Activated CD4-positive, CD25-positive, alpha-beta regulatory T cell treated with anti-CD3 and anti-CD28 coated beads, Interleukin-2, amount 50 U/mL, for 24 hours (primary cell): ENCODE measurements at regions not wholly inside any gene's neighbourhood (a gene's known extent, or its start where the extent isn't known, plus 50 kb on each side); places are given as distances from the start of the nearest gene placed in this dataset.

Source experiments
- ATAC-seq, 2 donors: fragments of 150-1000 bp; cut with Tn5 transposase; one replicate each; pipeline ENCODE4 v1.10.0; 2021; ENCODE audit warnings: mild to moderate bottlenecking in 1 of 2, moderate library complexity in 1 of 2

DNA sequence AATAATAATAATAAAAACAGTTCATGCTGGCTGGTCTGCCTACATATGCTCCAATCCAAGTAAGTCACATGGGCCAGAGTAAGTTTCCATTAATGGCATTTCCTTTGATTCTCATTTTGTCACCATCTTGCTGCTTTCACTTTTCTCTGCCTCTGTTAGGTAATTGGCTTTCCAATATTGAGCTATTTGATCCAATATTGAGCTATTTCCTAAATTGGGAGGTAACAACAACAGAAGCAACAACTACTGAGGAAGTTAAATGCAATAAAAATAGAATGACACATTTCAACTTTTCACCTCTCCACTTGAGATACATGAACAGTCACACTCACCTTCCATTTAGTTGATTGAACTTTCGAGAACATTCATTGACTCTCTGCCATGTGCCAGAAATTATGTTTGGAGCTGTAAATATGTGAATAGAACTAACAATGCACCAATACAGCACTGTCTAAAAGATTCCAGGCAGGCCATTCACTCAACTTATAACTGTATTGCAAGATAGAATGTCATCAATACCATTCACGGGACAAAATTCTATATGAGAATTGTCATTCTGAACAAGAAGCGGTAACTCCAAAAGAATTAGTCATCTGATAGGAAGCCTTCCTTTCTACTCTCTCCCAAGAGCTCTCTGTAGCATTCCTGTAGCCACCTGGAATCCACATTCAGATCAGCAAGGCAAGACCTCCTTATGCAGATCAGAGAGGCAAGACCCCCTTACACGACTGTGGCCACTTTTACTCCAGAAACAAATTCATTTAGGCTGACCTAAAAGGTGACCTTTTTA lies 136.4 kb downstream of the PHLDA1 start:
- ATAC-seq, result no peak

DNA sequence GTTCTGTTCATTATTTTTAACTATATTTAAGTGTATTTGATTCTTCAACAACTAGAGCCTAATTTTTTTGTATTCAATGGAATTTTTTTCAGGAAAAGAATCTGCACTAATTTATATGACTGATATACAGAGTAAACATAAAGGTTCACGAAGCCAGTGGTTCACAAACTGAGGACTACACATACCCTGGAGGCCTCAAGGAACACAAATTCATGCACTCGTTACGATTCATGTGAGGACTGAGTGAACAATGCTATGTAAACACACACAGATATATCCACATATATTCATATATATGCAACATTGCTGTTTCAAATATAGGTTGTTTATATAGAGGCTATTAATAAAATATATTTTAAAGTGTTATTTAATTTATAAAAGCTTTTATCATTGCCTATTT lies 137.8 kb downstream of the PHLDA1 start:
- ATAC-seq, result no peak

DNA sequence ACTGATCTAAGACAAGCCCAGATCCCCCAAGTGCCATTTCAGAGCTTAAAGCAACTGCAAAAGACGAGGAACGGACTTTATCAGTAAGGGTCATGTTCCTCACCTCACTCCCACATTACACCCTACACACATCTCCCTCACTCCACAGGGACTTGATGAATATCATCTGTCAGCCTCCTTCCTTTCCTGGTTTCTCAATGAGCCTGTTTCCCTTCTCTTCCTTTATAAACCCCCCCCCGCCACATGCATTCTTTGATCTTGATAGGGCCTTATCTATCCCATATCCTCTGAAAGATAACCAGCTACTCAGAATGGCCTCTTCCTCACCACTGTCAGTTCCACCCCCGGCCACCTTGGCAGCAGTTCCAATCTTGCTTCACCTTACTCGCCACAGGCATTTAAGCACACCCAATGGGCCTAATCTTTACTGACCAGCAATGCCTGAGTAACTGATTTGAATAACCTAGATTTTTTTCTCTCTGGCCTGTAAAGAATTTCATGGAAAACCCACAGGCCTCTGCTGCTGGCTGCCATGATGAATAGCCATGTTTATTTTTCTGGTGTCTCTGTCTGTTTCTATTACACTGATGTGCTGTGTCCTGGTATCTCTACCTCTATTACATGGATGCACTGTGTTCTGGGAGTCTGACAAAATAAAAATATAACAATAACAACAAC lies 138.7 kb downstream of the PHLDA1 start:
- no peak for ATAC-seq

DNA sequence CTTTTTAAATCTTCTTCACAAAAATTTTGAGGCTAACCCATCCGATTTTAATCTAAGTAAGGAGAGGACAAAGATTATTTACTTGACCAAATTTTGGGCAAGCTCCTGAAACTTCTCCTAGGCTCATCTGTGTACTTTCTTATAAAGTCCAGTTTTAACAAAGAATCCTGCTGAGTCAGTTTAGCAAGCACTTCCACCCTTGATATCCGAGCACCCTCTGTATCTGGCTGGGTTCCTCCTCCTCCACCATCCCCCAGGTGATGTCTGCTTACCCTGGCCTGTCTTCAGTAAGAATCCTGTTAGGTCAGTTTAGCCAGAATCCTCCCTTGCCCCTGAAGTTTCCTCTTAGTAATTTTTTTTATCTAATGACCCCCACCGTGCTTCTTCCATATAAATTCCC lies 140.5 kb downstream of the PHLDA1 start:
- ATAC-seq, result no peak

DNA sequence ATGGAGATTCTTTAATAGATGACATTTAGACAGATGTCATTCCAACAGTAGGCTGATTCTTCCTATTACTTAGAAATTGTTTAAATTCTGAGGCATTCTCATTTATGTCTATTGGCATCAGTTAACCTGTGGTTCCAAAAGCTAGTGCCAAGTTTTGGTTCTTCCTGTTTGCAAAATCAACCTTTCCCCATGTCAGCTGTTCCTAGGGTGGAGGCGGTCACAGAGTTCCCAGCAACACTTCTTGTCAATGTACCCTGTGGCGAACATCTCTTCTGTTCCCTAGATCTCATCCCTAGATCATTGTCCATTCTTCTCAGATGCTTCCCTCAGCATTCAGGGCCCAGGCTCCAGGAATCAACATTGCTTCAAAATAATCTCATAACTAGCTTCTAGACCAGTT lies 140.9 kb downstream of the PHLDA1 start:
- ATAC-seq, result no peak

DNA sequence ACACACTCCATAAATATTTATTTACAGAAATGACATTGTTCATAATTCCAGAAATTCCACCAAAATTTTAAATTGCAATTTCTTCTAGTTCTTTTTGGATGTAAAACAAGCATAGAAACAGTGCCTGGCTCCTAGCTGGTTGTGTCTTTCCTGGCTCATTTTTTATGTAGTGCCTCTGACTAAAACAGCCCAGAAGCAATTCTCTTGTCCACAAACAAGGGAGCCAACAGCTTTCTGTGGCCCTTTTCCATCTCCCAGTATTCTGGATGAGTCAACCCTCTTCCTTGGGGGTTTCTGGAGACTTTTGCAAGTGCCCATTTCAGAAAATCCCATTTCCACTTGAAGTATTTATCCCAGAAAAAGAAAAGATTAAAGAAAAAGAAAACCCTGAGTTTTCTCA lies 141.4 kb downstream of the PHLDA1 start:
- no peak for ATAC-seq

DNA sequence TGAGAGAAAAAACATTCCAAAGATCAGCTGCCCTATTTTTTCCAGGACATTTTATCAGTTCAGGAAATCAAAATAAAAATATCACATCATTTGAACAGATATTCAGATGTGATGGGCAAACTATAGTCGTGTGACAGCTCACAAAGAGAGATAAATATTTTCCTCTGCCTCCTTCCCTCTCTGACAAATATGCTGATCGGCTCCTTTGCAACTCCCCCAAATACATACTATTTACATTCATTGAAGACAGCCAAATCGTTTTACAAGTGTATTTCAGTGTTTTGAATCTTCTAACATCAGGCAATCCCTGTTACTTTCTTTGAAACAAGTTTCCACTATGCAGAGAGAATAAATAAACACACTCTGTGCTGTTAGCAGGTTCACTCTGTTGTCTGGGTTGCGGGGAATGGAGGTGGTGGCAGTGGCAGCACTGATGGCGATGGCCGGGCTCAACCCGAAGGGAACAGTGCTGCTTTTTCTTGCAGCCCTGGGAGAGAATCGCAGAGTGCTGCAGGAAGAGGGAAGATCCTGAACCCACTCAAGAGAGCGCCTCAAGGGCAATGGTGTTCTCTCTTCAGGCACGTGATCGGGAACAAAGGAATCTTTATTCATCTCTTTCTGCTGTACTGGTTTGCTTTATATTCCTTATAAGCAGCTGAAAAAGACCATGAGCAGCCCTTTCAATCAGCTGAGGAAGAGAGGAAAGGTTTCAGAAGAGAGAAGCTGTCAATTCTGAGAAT lies 142.5 kb downstream of the PHLDA1 start:
- no peak for ATAC-seq

DNA sequence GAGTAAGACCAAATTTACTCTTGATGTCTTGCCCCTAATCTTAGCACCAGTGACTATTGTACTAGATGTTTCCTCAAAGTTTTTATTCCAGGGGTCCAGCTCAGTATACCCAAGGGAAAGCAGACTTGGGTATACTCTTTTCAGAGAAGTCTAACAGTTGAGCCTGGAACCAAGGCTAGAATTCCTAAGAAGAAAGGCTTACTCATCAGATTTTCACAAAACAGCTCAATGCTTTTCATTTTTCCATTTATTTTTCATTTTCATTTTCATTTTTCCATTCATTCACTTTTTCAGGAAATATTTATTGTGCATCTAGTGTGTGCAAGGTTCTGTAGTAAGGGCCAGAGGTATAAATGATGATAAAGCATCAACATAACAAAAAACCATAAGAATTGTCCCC lies 143.2 kb downstream of the PHLDA1 start:
- no peak for ATAC-seq

DNA sequence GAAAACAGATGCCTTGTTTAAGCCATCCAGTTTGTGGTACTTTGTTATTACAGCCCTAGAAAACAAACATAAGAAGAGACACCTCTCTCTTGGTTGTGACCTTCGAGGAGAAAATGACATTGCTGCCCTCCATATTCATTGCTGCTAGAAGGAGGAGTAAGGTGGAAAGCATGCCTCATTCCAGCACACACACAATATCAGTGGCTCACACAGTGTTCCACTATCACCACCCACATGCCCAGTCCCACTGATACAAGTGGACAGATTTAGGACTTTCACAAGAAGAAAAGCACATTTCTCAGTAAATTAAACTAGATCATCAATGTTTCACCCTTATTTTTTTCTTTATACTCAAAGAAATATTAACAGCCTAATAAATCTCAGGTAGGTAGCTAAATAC lies 143.6 kb downstream of the PHLDA1 start:
- ATAC-seq, result no peak

DNA sequence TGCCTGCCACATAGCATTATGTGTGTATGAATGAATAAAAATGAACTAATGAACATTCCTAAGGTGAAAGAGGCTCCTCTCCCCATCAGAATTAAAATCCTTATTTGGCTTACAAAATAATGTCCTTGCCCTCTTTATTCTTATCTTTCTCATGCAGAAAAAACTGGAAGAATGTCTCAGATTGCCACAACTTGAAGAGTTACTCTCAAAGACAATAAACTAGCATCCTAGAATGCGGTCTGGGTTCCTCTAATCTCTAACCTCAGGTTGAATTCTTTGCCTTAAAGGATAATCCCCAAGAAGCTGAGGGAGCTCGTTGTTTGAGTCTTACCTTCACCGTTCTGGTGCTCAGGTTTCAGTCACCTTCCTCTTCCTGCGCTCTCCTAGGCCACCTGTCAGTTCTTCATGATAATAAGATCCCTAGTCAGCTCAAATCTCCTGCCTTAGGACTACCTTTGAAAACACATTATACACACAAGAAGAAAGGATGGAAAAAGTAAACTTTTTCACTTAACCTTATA lies 147.1 kb downstream of the PHLDA1 start:
- no peak for ATAC-seq

DNA sequence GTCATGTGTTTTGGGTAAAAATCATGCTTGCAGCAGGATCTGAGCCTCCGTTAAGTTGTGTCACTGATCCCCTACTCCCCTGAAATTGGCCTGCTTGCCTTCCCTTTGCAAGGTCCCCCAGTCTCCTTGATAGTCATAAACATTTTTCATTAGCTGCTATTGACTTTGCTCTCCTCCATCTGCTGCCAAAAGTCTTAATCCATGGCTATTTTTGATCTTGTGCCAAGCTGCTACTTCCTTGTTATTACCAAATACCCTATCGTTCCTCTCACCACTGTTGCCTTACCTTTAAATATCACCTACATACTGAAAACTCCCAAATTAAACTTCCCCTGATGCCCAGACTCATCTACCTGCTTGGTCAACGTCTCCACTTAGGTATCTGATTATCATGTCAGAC lies 148.3 kb downstream of the PHLDA1 start:
- no peak for ATAC-seq

DNA sequence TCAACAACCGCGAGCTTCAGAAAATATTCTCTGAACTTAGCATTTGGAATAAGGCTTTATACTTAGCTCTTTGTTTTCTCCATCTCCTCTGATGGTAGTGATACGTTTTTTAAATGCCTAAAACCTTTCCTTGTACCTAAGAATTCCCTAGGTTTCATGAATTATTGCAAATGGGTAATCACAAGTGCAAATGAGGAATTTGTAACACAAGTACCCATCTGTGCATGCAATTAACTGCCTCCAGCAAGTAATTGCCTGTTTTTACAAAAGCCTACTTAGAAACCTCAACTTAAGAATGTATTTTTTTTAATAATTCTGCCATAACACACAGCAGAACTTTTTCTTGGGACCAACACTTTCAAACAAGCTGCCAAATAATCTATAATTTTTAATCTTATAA lies 149.2 kb downstream of the PHLDA1 start:
- no peak for ATAC-seq

DNA sequence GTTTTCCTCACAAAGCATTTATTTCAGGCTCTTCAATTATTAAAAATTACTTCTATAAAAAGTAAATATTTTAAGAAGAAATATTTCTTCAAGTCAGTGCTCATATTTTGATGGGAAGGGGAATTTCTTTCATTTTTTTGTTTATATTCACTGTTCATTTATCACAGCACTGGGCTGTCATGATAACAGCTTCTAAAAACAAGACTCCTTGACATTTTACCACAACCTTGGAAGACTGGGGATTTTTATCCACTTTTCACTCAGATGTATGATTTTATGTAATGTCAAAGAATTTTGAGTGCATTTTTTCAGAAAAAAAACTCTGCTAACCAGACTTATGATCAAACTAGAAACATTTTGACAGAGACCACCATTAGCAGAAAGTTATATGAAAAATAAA lies 149.7 kb downstream of the PHLDA1 start:
- ATAC-seq, result no peak

DNA sequence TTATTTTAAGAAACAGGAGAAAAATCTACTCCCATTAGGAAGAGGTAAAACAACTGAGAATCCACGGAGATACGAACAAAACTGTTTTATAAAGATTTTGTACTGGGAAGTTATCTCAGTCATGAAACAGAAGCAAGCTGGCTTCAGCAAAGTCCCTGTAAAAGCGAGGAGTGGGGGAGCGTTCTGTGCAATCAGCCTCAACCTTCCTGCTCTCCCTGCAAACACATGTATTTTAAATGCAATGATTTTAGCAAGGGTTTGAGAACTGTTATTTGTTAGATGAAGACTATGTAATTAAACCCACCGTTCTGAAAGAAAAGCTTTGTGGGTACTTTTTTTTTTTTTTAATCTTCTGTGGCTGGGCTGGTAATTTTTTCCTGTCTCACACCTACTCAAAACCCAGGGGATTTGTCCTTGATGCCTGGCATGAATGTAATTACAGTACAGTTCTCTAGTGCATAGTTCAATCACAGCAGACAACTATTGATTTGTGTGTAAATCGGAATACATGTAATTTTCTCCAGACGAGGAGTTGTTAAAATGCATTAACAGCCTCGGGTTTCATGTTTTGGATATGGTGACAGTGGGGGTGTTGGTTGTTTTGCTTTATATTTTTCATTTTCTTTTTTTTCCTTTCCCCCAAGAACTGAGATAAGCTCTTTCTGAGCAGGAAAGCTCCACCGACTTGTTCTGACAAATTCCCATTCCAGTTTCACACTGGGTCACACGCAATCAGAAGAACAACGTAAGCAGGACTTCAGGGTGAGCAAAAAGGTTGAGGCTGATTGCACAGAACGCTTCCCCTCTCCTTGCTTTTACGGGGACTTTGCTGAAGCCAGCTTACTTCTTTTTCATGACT lies 153.6 kb downstream of the PHLDA1 start:
- ATAC-seq, result peak in 1 of 2 donors; percentile 27

DNA sequence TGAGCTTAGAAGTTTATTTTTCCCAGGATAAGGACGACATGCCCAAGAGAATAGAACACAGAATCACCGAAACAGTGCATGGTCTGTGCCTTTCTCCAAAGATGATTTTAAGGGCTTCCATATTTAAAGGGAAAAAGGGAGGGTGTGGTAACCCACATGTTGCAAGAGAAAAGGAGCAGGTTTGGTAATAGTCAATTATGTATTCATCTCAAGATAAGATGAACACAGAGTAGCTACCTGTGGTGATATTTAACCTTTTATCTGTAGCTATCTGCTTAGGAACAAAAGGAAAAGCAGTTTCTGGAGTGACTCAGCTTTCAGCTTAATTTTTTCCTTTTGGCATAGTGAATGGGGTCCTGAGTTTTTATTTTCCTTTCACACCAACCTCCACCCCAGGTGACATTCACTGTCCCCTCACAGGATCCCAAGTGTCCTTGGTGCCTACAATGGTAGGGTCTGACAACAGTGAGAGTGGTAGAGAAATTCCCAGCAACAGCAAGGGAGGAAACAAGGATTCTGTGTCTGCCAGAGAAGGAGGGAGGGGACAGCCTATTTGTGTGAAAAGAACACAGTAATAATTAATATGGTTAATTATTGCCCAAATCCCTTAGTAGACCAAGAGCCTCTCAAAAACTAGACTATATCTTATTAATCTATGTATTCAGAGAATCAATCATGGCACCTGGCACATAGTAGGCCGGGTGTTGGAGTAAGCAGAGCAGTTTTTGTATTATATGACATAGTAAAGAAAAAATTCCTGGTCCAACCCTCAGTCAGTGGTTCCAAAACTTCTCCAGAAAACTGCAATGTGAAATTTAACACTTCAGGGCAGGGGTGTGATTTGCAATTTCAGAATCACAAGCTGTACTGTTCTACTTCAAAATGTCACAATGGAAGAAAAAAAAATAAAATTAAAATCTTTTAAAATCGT lies 154.5 kb downstream of the PHLDA1 start:
- no peak for ATAC-seq

DNA sequence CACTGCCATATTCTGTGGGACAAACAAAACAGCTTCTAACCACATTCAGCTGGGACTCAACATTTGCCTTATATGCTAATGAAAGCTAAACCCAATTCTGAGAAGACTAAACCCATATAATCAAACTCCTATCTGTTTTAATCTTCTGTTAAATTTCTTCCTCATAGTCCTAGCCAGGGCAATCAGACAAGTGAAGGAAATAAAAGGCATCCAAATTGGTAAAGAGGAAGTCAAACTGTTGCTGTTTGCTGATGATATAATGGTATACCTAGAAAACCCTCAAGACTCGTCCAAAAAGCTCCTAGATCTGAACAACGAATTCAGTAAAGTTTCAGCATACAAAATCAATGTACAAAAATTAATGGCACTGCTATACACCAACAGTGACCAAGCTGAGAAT lies 157.1 kb downstream of the PHLDA1 start:
- no peak for ATAC-seq

DNA sequence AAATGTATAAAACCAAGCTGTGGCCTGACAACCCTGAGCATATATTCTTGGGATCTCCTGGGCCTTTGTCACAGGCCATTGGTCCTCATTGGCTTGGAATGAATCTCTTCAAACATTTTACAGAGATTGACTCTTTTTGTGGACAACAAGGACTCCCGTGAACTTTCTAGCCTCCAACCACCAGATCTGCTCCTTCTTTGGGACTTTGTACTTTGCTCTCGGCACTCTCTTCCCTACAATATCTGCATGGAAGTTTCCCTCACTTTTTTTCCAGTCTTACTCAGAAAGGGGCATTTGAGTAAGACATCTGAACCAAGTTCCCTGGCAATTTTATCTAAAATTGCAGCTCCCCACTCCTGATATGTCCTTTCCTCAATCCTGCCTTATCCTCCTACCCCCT lies 158.8 kb downstream of the PHLDA1 start:
- no peak for ATAC-seq

DNA sequence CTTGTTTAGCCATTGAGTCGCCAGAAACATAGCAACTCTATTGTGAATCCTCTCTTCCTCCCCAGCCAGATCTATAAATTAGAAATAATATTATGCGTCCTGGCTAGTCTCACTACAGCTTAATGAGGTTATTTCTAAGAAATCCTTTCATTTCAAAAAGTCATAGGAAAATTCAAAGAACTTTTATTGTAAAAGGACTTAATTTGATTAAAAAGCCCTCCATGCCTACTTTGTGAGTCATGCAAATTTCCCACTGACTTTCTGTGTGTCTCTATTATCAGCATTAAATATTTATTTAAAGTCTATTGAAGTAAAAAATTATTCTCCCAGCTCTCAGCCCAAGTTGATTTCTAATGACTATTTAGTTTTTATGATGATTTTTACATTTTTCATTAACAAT lies 160.7 kb downstream of the PHLDA1 start:
- ATAC-seq, result no peak

DNA sequence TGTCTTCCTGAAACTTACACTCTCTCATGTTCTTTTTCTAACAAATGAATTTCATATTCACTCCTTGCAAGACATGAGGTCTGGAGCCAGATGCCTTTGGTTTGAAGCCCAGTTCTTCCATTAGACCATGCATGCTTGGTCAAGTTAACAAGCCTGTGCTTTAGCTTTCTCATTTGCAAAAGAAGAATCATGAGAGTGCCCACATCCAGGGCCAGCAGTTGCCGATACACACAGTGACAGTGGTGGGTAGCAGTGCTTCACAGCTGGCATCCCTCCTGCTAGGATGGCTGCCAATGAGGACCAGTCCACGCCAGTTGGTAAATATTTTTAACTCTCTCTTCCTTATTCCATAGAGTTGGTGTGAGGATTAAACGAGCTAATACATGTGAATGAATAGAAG lies 163.1 kb downstream of the PHLDA1 start:
- ATAC-seq, result no peak

DNA sequence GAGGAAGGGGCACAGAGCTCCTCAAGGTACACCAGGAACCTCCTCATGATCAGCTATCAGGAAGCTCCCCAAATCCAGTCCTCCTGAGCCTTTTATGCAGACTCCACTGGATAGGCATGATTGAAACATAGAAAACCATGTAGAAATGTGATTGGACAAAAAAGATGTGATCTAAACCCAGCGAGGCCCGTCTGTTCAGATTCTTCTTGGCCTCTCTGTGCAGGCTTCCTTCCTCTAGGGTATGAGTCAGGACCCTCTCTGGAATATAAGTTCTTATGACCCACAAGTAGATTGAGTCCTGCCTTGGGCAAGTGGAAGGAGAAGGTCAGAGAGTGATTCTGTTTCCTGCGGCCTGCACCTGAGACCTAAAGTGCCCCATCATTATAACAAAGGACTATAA lies 166.3 kb downstream of the PHLDA1 start:
- ATAC-seq, result no peak

DNA sequence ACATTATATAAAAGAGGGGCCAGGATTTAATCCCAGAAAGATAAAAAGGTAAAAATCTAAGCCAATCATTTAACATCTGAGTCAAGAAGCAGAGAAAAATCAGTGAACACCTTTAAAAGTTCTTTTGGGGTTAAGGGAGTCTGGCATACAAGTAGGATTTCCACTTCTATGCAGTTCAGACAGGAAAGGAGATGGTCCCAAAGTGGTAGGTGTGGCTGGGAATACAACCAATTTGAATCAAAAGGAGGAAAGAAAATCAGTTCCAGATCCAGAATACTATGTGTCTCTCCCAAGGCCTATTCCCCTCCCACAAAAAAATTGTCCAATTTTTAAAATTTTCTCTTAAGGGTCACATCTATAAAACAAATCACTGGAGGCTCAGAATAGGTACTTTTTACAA lies 167.4 kb downstream of the PHLDA1 start:
- no peak for ATAC-seq

DNA sequence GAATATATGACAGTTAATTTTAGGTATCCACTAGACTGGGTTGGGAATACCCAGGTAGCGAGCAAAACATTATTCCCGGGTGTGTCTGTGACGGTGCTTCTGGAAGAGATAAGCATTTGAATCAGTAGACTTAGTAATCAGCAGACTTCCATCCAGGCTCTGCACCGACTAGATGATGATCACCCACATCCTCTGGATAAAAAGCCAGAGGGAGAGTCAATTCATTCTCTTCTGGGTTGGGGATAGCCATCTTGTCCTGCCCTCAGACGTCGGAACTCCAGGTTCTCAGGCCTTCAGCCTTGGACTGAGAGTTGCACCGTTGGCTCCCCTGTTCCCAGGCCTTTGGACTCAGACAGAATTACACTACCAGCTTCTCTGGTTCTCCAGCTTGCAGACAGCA lies 168.0 kb downstream of the PHLDA1 start:
- no peak for ATAC-seq
